ENCODE measurements at regions not wholly inside any gene's neighbourhood (a gene's known extent, or its start where the extent isn't known, plus 50 kb on each side); places are given as distances from the start of the nearest gene placed in this dataset.

- TF ChIP-seq, protein P1, sequence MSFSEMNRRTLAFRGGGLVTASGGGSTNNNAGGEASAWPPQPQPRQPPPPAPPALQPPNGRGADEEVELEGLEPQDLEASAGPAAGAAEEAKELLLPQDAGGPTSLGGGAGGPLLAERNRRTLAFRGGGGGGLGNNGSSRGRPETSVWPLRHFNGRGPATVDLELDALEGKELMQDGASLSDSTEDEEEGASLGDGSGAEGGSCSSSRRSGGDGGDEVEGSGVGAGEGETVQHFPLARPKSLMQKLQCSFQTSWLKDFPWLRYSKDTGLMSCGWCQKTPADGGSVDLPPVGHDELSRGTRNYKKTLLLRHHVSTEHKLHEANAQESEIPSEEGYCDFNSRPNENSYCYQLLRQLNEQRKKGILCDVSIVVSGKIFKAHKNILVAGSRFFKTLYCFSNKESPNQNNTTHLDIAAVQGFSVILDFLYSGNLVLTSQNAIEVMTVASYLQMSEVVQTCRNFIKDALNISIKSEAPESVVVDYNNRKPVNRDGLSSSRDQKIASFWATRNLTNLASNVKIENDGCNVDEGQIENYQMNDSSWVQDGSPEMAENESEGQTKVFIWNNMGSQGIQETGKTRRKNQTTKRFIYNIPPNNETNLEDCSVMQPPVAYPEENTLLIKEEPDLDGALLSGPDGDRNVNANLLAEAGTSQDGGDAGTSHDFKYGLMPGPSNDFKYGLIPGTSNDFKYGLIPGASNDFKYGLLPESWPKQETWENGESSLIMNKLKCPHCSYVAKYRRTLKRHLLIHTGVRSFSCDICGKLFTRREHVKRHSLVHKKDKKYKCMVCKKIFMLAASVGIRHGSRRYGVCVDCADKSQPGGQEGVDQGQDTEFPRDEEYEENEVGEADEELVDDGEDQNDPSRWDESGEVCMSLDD (CRISPR knock-in tag; IDR thresholded peaks at IDR 0.05; ENCODE audit: borderline replicate concordance), result no peak
- TF ChIP-seq AHR (CRISPR knock-in tag; IDR thresholded peaks at IDR 0.05) (no peak), KAT8 (CRISPR knock-in tag; IDR thresholded peaks at IDR 0.05) (no peak), ZNF274 (CRISPR knock-in tag; IDR thresholded peaks at IDR 0.05) (no peak), NR3C1 (CRISPR knock-in tag; IDR thresholded peaks at IDR 0.05) (no peak), ZNF337 (CRISPR knock-in tag; IDR thresholded peaks at IDR 0.05; ENCODE audit: borderline replicate concordance, low read depth) (no peak), SMAD3 (CRISPR knock-in tag; IDR thresholded peaks at IDR 0.05) (no peak), KLF12 (CRISPR knock-in tag; IDR thresholded peaks at IDR 0.05; ENCODE audit: borderline replicate concordance) (no peak)
These were observed 249.0 kb upstream of the ZP4 start (continued) for GRCh38 chr1:238139713-238140112.

- ATAC-seq (no peak), FAIRE-seq (no peak), DNase-seq (ENCODE audit: low spot score) (no peak)
- POLR2A ChIA-PET, result no interaction called here
- Histone ChIP-seq H3K9me3 (ENCODE audit: low read length) (peaks cover 97% of the 10 kb centered on the region), H3K79me2 (ENCODE audit: insufficient read depth, low read length) (no peaks in the 10 kb centered on the region), H3K27ac (ENCODE audit: extremely low read length, insufficient read depth, low read length) (no peak overlapping the region), H3K4me1 (ENCODE audit: insufficient read depth, low read length) (no peaks in the 10 kb centered on the region), H3K27me3 (ENCODE audit: control insufficient read depth in 1 of 2, insufficient read depth in 2 of 2, low read length in 2 of 2) (no peaks in the 10 kb centered on the region), H2AFZ (ENCODE audit: low read length) (no peak overlapping the region), H3K4me2 (ENCODE audit: low read depth, low read length) (no peak overlapping the region), H3K9ac (ENCODE audit: insufficient read depth, low read depth, low read length) (no peak overlapping the region), H4K20me1 (ENCODE audit: insufficient read depth, low read length) (no peaks in the 10 kb centered on the region), H3K4me3 (replicated peaks in 1 of 3; ENCODE audit: insufficient read depth in 1 of 3, low read depth in 2 of 3, low read length in 3 of 3) (no peak overlapping the region), H3K36me3 (replicated peaks in 1 of 2; ENCODE audit: control insufficient read depth in 1 of 2, insufficient read depth in 2 of 2, low read length in 2 of 2) (no peaks in the 10 kb centered on the region)
- intact Hi-C loops (cut with micrococcal nuclease; ENCODE audit: unreplicated experiment) (no loop called here), in situ Hi-C loops (cut with HindIII; ENCODE audit: extremely low pct_ligation_motif_present, low pct_unique_long_range_greater_than_20kb) (no loop called here)
- WGBS (ENCODE audit: low lambda C conversion rate), result 1% methylated on average over 6 of the region's 6 CpGs
- BruUV-seq (replicated peaks), result no TSS peak
- CTCF ChIA-PET (ENCODE audit: low intra/inter-chr PET ratio, low total read pairs), result no interaction called here
- TF ChIP-seq NFIB (CRISPR knock-in tag; IDR thresholded peaks at IDR 0.05; ENCODE audit: borderline replicate concordance) (no peak), SIX1 (CRISPR knock-in tag; IDR thresholded peaks at IDR 0.05; ENCODE audit: borderline replicate concordance) (no peak), ZNF780A (CRISPR knock-in tag; IDR thresholded peaks at IDR 0.05) (no peak), SMARCE1 (IDR thresholded peaks at IDR 0.05; ENCODE audit: borderline replicate concordance) (no peak), ZNF879 (CRISPR knock-in tag; IDR thresholded peaks at IDR 0.05) (no peak), MTA1 (CRISPR knock-in tag; IDR thresholded peaks at IDR 0.05; ENCODE audit: borderline replicate concordance) (no peak), ZNF136 (CRISPR knock-in tag; IDR thresholded peaks at IDR 0.05; ENCODE audit: low read depth) (no peak), HNF4A (CRISPR knock-in tag; IDR thresholded peaks at IDR 0.05) (no peak), EHMT2 (IDR thresholded peaks at IDR 0.05; ENCODE audit: borderline replicate concordance, low read depth, low read length) (no peak), ZNF274 (CRISPR knock-in tag; IDR thresholded peaks at IDR 0.05) (no peak), CAMTA2 (CRISPR knock-in tag; IDR thresholded peaks at IDR 0.05; ENCODE audit: borderline replicate concordance) (no peak), TBP (CRISPR knock-in tag; IDR thresholded peaks at IDR 0.05) (no peak), RBM22 (optimal IDR thresholded peaks at IDR 0.05; ENCODE audit: low read length) (no peak)
- TF ChIP-seq, protein P2, sequence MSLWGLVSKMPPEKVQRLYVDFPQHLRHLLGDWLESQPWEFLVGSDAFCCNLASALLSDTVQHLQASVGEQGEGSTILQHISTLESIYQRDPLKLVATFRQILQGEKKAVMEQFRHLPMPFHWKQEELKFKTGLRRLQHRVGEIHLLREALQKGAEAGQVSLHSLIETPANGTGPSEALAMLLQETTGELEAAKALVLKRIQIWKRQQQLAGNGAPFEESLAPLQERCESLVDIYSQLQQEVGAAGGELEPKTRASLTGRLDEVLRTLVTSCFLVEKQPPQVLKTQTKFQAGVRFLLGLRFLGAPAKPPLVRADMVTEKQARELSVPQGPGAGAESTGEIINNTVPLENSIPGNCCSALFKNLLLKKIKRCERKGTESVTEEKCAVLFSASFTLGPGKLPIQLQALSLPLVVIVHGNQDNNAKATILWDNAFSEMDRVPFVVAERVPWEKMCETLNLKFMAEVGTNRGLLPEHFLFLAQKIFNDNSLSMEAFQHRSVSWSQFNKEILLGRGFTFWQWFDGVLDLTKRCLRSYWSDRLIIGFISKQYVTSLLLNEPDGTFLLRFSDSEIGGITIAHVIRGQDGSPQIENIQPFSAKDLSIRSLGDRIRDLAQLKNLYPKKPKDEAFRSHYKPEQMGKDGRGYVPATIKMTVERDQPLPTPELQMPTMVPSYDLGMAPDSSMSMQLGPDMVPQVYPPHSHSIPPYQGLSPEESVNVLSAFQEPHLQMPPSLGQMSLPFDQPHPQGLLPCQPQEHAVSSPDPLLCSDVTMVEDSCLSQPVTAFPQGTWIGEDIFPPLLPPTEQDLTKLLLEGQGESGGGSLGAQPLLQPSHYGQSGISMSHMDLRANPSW (CRISPR knock-in tag; IDR thresholded peaks at IDR 0.05; ENCODE audit: borderline replicate concordance), result no peak
These were observed 247.4 kb upstream of the ZP4 start for GRCh38 chr1:238138059-238138626.
